ENCODE measurements at regions not wholly inside any gene's neighbourhood (a gene's known extent, or its start where the extent isn't known, plus 50 kb on each side); places are given as distances from the start of the nearest gene placed in this dataset.

GRCh38 chr13:66195238-66195637, 1034.9 kb downstream of the PCDH9 start:
- TF ChIP-seq POLR2A (IDR thresholded peaks at IDR 0.05; ENCODE audit: low read length) (no peak), GATA1 (IDR thresholded peaks at IDR 0.05; ENCODE audit: low read depth, low read length) (no peak)
